ENCODE measurements at regions not wholly inside any gene's neighbourhood (a gene's known extent, or its start where the extent isn't known, plus 50 kb on each side); places are given as distances from the start of the nearest gene placed in this dataset.

- TF ChIP-seq POLR2A (IDR thresholded peaks at IDR 0.05; ENCODE audit: low read depth, low read length), result no peak
- TF ChIP-seq POLR2AphosphoS5 (IDR thresholded peaks at IDR 0.05; ENCODE audit: low read depth, low read length), result no peak
- TF ChIP-seq TAF1 (IDR thresholded peaks at IDR 0.05; ENCODE audit: low read depth, low read length), result no peak
Observed at GRCh38 chr7:110534241-110534931, 556.5 kb upstream of the LRRN3 start.

Measured in GM12891 (cell line).